SK-N-SH (cell line): ENCODE measurements at regions not wholly inside any gene's neighbourhood (a gene's known extent, or its start where the extent isn't known, plus 50 kb on each side); places are given as distances from the start of the nearest gene placed in this dataset.

Experiments used
- CTCF ChIA-PET: fragments of 300-600, 350-600 bp; formaldehyde crosslinking; extraction: SDS; loops from one replicate; lab custom pipeline; 2021; lab: Yijun Ruan, JAX
- POLR2A ChIA-PET: fragments of 350-600 bp; sonication (Branson Sonifier 250); formaldehyde crosslinking; extraction: SDS; loops from one replicate; lab custom pipeline; 2020; ENCODE audit warnings: antibody characterized with exemption, inconsistent platforms; lab: Yijun Ruan, JAX
- DNase-seq: peaks from one replicate; pipeline ENCODE4 v3.0.0; 2012
- H2AFZ ChIP-seq: fragments of 200-600 bp; sonication (generic); 2 replicates; pipeline ENCODE4 v1.8.1; 2016; ENCODE audit warnings: antibody characterized with exemption, mild to moderate bottlenecking, low read depth
- H3F3A ChIP-seq: fragments of 200-600 bp; sonication (generic); replicated peaks from 2 replicates; pipeline ENCODE3; 2016; ENCODE audit warnings: antibody characterized with exemption, mild to moderate bottlenecking; ENCODE audit not compliant: insufficient read depth
- H3K27ac ChIP-seq, 2 experiments: fragments of 200-500 bp in 1 of 2; fragments of 200-600 bp in 1 of 2; sonication (Bioruptor generic) in 1 of 2; sonication (generic), shearing (Covaris generic) in 1 of 2; 2 replicates each; pipeline versions ENCODE4 v1.5.1 to v1.6.1; 2014 to 2016; ENCODE audit warnings: low read depth in 2 of 2, inconsistent platforms in 1 of 2, low read length in 1 of 2, mild to moderate bottlenecking in 1 of 2, mixed read lengths in 1 of 2
- H3K27me3 ChIP-seq: fragments of 200-600 bp; sonication (generic), shearing (Covaris generic); 2 replicates; pipeline ENCODE4 v1.6.1; 2016; ENCODE audit warnings: mixed run types; ENCODE audit not compliant: insufficient read depth
- H3K36me3 ChIP-seq, 2 experiments: fragments of 200-500 bp in 1 of 2; fragments of 200-600 bp in 1 of 2; sonication (Bioruptor generic) in 1 of 2; sonication (generic) in 1 of 2; replicated peaks in 1 of 2; 2 replicates each; pipeline versions ENCODE3 to v1.5.1; 2014 to 2016; ENCODE audit warnings: low read length in 1 of 2, mild to moderate bottlenecking in 1 of 2; ENCODE audit not compliant: insufficient read depth in 2 of 2, control insufficient read depth in 1 of 2
- H3K4me1 ChIP-seq, 2 experiments: fragments of 200-500 bp in 1 of 2; fragments of 200-600 bp in 1 of 2; sonication (Bioruptor generic) in 1 of 2; sonication (generic), shearing (Covaris generic) in 1 of 2; 2 replicates each; pipeline versions ENCODE4 v1.5.1 to v1.6.1; 2014 to 2016; ENCODE audit warnings: low read depth in 1 of 2, low read length in 1 of 2, mixed run types in 1 of 2; ENCODE audit not compliant: insufficient read depth in 2 of 2, control insufficient read depth in 1 of 2
- H3K4me2 ChIP-seq: fragments of 200-600 bp; sonication (generic), shearing (Covaris generic); 2 replicates; pipeline ENCODE4 v1.6.1; 2017; ENCODE audit warnings: mixed run types
- H3K4me3 ChIP-seq, 2 experiments: fragments of 200-500 bp in 1 of 2; fragments of 200-600 bp in 1 of 2; sonication (Bioruptor generic) in 1 of 2; sonication (generic), shearing (Covaris generic) in 1 of 2; 2 replicates each; pipeline versions ENCODE4 v1.5.1 to v1.8.1; 2014 to 2016; ENCODE audit warnings: low read depth in 2 of 2, inconsistent platforms in 1 of 2, low read length in 1 of 2, mild to moderate bottlenecking in 1 of 2, mixed read lengths in 1 of 2, moderate library complexity in 1 of 2
- H3K79me2 ChIP-seq: fragments of 200-600 bp; sonication (generic); 2 replicates; pipeline ENCODE4 v1.8.1; 2017; ENCODE audit warnings: mild to moderate bottlenecking; ENCODE audit not compliant: insufficient read depth
- H3K9ac ChIP-seq: fragments of 200-600 bp; sonication (generic); 2 replicates; pipeline ENCODE4 v1.6.1; 2017; ENCODE audit warnings: mixed run types
- H3K9me2 ChIP-seq: fragments of 200-600 bp; sonication (generic); 2 replicates; pipeline ENCODE4 v1.6.1; 2017; ENCODE audit warnings: mixed run types
- H3K9me3 ChIP-seq: fragments of 200-600 bp; sonication (generic); 2 replicates; pipeline ENCODE4 v1.6.1; 2017; ENCODE audit warnings: mixed run types, mild to moderate bottlenecking, moderate library complexity
- H4K20me1 ChIP-seq: fragments of 200-600 bp; sonication (generic); 2 replicates; pipeline ENCODE4 v1.6.1; 2017; ENCODE audit warnings: mild to moderate bottlenecking, mixed run types; ENCODE audit not compliant: insufficient read depth
- CHD2 ChIP-seq: fragments of 150-350 bp; IDR thresholded peaks from 2 replicates; pipeline ENCODE4 v1.6.1; 2018; ENCODE audit warnings: low read length; ENCODE audit not compliant: partially characterized antibody
- CTCF ChIP-seq: fragments of 200-600 bp; sonication (generic); IDR thresholded peaks from 2 replicates; pipeline ENCODE4 v1.6.1; 2017; ENCODE audit warnings: antibody characterized with exemption, mild to moderate bottlenecking, moderate library complexity
- ELF1 ChIP-seq: IDR thresholded peaks from 2 replicates; pipeline ENCODE4 v1.4.0; 2012
- EP300 ChIP-seq, 2 experiments: IDR thresholded peaks; 2 replicates each; pipeline versions ENCODE4 v1.4.0 to v1.6.1; 2012; ENCODE audit warnings: borderline replicate concordance in 1 of 2, low read depth in 1 of 2, low read length in 1 of 2
- EZH2phosphoT487 ChIP-seq: fragments of 200-600 bp; sonication (generic); IDR thresholded peaks from 2 replicates; pipeline ENCODE4 v1.6.1; 2017; ENCODE audit warnings: low read depth, mixed run types, mild to moderate bottlenecking, antibody characterized with exemption, moderate library complexity, borderline replicate concordance
- GATA2 ChIP-seq: sonication (generic); formaldehyde crosslinking; IDR thresholded peaks from 2 replicates; pipeline ENCODE4 v1.5.0; 2020; ENCODE audit warnings: mild to moderate bottlenecking, missing genetic modification reagents
- MXI1 ChIP-seq: IDR thresholded peaks from 2 replicates; pipeline ENCODE4 v1.6.1; 2012; ENCODE audit warnings: mild to moderate bottlenecking, low read depth, low read length, improper control_type of control experiment
- NFIC ChIP-seq: IDR thresholded peaks from 2 replicates; pipeline ENCODE4 v1.4.0; 2012; ENCODE audit warnings: borderline replicate concordance
- NRF1 ChIP-seq: IDR thresholded peaks from 2 replicates; pipeline ENCODE4 v1.6.1; 2012; ENCODE audit warnings: low read depth, mild to moderate bottlenecking, low read length
- POLR2AphosphoS5 ChIP-seq: IDR thresholded peaks from 2 replicates; pipeline ENCODE4 v1.6.1; 2012; ENCODE audit warnings: low read depth, low read length
- RAD21 ChIP-seq: IDR thresholded peaks from 2 replicates; pipeline ENCODE4 v1.6.1; 2012; ENCODE audit warnings: mild to moderate bottlenecking, low read length
- RFX5 ChIP-seq: IDR thresholded peaks from 2 replicates; pipeline ENCODE4 v1.6.1; 2012; ENCODE audit warnings: mild to moderate bottlenecking, improper control_type of control experiment, low read length
- SMC3 ChIP-seq: IDR thresholded peaks from 2 replicates; pipeline ENCODE4 v1.6.1; 2012; ENCODE audit warnings: low read depth, low read length, improper control_type of control experiment
- TCF12 ChIP-seq: IDR thresholded peaks from 2 replicates; pipeline ENCODE4 v1.4.0; 2012
- USF2 ChIP-seq: fragments of 150-350 bp; IDR thresholded peaks from 2 replicates; pipeline ENCODE4 v1.6.1; 2017; ENCODE audit warnings: antibody characterized with exemption, low read length, low read depth, borderline replicate concordance
- WGBS: methylation state at CpG from one replicate; pipeline ENCODE4 v1.1.6; 2017; ENCODE audit warnings: low lambda C conversion rate; 5-methylcytosine and 5-hydroxymethylcytosine counted together
- TF ChIP-seq, protein P1 (sequence below): fragments of 150-350 bp; IDR thresholded peaks from 2 replicates; pipeline ENCODE4 v1.6.1; 2016; ENCODE audit warnings: mild to moderate bottlenecking, low read depth, low read length

GRCh38 chr20:48393737-48394314 is 434.0 kb downstream of the PREX1 start:
- H3K4me3 ChIP-seq: no peak overlapping the region
- DNase-seq: no peak
- ChIA-PET POLR2A (no interaction called here), CTCF (interaction anchor here (1.0 to 1.9 kb wide), 2 partner anchors 227 to 607 kb away, joined by 3 to 7 read pairs; no protein-coding TSS in a partner anchor)
- TF ChIP-seq EZH2phosphoT487: no peak
- TF ChIP-seq RAD21: no peak
- no peak for TF ChIP-seq ELF1
- TF ChIP-seq NRF1: no peak
- no peak for TF ChIP-seq SMC3
- no peak for TF ChIP-seq GATA2 (CRISPR knock-in tag)
- no peak for TF ChIP-seq EP300 (IDR thresholded peaks at IDR 0.05; ENCODE audit: borderline replicate concordance in 1 of 2, low read depth in 1 of 2, low read length in 1 of 2)
- TF ChIP-seq NFIC: no peak
- no peak for TF ChIP-seq CTCF
- TF ChIP-seq MXI1: no peak
- TF ChIP-seq TCF12: no peak
- TF ChIP-seq POLR2AphosphoS5: no peak
- TF ChIP-seq USF2: no peak
- TF ChIP-seq RFX5: no peak
- TF ChIP-seq, protein P1, sequence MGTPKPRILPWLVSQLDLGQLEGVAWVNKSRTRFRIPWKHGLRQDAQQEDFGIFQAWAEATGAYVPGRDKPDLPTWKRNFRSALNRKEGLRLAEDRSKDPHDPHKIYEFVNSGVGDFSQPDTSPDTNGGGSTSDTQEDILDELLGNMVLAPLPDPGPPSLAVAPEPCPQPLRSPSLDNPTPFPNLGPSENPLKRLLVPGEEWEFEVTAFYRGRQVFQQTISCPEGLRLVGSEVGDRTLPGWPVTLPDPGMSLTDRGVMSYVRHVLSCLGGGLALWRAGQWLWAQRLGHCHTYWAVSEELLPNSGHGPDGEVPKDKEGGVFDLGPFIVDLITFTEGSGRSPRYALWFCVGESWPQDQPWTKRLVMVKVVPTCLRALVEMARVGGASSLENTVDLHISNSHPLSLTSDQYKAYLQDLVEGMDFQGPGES: no peak
- no peak for TF ChIP-seq CHD2
- H3K4me1 ChIP-seq: peaks cover 0 to 36% of the 10 kb centered on the region in 2 experiments; a peak in 2 of 4 replicates
- no peaks in the 10 kb centered on the region for H3F3A ChIP-seq
- no peak overlapping the region for H3K4me2 ChIP-seq
- H3K9me2 ChIP-seq: no peaks in the 10 kb centered on the region
- H3K36me3 ChIP-seq: no peaks in the 10 kb centered on the region
- no peaks in the 10 kb centered on the region for H3K9me3 ChIP-seq
- no peak overlapping the region for H2AFZ ChIP-seq
- H3K79me2 ChIP-seq: no peaks in the 10 kb centered on the region
- no peak overlapping the region for H3K27ac ChIP-seq
- 59% methylated on average over 12 of the region's 12 CpGs for WGBS
- H4K20me1 ChIP-seq: no peaks in the 10 kb centered on the region
- H3K9ac ChIP-seq: no peak overlapping the region
- no peaks in the 10 kb centered on the region; the same call in none of the 2 replicates for H3K27me3 ChIP-seq
